HCT116 (cell line): ENCODE measurements at regions not wholly inside any gene's neighbourhood (a gene's known extent, or its start where the extent isn't known, plus 50 kb on each side); places are given as distances from the start of the nearest gene placed in this dataset.

Source experiments
- CEBPB ChIP-seq: IDR thresholded peaks from 2 replicates; pipeline ENCODE4 v1.6.1; 2012; ENCODE audit warnings: low read depth
- JUND ChIP-seq: IDR thresholded peaks from 2 replicates; pipeline ENCODE4 v1.6.1; 2012
- TCF7L2 ChIP-seq: IDR thresholded peaks from 2 replicates; pipeline ENCODE4 v1.7.0; 2011; ENCODE audit warnings: borderline replicate concordance, inconsistent platforms; ENCODE audit not compliant: insufficient read depth, insufficient read length; ENCODE audit errors: extremely low read depth
- ZNF274 ChIP-seq: fragments of 200-500 bp; sonication (Bioruptor generic); IDR thresholded peaks from 2 replicates; pipeline ENCODE4 v1.6.1; 2014; ENCODE audit warnings: mild to moderate bottlenecking, low read depth, low read length, inconsistent platforms
- TF ChIP-seq, protein P1 (sequence below), 3 experiments: fragments of 200-600 bp in 1 of 3; sonication (generic) in 1 of 3; IDR thresholded peaks in 2 of 3; conservative IDR thresholded peaks in 1 of 3; 2 replicates each; pipeline ENCODE4 v1.5.1; 2012 to 2017; ENCODE audit warnings: low read depth in 2 of 3, low read length in 2 of 3, antibody characterized with exemption in 1 of 3, borderline replicate concordance in 1 of 3, control low read depth in 1 of 3, mild to moderate bottlenecking in 1 of 3, mixed read lengths in 1 of 3, mixed run types in 1 of 3, moderate library complexity in 1 of 3; ENCODE audit not compliant: insufficient read depth in 1 of 3
- TF ChIP-seq, protein P2 (sequence below): IDR thresholded peaks from 2 replicates; pipeline ENCODE4 v1.6.1; 2012; ENCODE audit warnings: low read depth

DNA sequence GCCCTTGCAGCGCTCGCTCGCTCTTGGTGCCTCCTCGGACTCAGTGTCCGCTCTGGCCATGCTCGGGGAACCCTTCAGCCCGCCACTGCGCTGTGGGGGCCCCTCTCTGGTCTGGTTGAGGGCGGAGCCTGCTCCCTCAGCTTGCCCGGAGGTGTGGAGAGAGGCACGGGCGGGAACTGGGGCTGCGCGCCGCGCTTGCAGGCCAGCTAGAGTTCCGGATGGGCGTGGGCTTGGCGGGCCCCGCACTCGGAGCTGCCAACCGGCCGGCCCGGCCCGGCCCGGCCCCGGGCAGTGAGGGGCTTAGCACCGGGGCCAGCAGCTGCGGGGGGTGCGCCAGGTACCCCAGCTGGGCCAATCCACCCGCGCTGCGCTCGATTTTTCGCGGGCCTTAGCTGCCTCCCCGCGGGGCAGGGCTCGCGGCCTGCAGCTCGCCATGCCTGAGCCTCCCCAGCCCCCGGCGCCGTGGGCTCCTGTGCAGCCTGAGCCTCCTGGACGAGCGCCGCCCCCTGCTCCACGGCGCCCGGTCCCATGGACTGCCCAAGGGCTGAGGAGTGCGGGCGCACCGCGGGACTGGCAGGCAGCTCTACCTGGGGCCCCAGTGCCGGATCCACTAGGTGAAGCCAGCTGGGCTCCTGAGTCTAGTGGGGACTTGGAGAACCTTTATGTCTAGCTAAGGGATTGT, 217.0 kb upstream of the PKN2 start:
- no peak for TF ChIP-seq CEBPB
- TF ChIP-seq, protein P1, sequence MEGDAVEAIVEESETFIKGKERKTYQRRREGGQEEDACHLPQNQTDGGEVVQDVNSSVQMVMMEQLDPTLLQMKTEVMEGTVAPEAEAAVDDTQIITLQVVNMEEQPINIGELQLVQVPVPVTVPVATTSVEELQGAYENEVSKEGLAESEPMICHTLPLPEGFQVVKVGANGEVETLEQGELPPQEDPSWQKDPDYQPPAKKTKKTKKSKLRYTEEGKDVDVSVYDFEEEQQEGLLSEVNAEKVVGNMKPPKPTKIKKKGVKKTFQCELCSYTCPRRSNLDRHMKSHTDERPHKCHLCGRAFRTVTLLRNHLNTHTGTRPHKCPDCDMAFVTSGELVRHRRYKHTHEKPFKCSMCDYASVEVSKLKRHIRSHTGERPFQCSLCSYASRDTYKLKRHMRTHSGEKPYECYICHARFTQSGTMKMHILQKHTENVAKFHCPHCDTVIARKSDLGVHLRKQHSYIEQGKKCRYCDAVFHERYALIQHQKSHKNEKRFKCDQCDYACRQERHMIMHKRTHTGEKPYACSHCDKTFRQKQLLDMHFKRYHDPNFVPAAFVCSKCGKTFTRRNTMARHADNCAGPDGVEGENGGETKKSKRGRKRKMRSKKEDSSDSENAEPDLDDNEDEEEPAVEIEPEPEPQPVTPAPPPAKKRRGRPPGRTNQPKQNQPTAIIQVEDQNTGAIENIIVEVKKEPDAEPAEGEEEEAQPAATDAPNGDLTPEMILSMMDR (IDR thresholded peaks at IDR 0.05 in 2 of 3, conservative IDR thresholded peaks at IDR 0.05 in 1 of 3; ENCODE audit: borderline replicate concordance in 1 of 3, insufficient read depth in 1 of 3, low read depth in 2 of 3, low read length in 2 of 3) = no peak
- TF ChIP-seq JUND = no peak
- TF ChIP-seq TCF7L2 = no peak
- TF ChIP-seq ZNF274 = no peak
- TF ChIP-seq, protein P2, sequence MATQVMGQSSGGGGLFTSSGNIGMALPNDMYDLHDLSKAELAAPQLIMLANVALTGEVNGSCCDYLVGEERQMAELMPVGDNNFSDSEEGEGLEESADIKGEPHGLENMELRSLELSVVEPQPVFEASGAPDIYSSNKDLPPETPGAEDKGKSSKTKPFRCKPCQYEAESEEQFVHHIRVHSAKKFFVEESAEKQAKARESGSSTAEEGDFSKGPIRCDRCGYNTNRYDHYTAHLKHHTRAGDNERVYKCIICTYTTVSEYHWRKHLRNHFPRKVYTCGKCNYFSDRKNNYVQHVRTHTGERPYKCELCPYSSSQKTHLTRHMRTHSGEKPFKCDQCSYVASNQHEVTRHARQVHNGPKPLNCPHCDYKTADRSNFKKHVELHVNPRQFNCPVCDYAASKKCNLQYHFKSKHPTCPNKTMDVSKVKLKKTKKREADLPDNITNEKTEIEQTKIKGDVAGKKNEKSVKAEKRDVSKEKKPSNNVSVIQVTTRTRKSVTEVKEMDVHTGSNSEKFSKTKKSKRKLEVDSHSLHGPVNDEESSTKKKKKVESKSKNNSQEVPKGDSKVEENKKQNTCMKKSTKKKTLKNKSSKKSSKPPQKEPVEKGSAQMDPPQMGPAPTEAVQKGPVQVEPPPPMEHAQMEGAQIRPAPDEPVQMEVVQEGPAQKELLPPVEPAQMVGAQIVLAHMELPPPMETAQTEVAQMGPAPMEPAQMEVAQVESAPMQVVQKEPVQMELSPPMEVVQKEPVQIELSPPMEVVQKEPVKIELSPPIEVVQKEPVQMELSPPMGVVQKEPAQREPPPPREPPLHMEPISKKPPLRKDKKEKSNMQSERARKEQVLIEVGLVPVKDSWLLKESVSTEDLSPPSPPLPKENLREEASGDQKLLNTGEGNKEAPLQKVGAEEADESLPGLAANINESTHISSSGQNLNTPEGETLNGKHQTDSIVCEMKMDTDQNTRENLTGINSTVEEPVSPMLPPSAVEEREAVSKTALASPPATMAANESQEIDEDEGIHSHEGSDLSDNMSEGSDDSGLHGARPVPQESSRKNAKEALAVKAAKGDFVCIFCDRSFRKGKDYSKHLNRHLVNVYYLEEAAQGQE = no peak
